Lung (tissue), 11 donors: ENCODE measurements at regions not wholly inside any gene's neighbourhood (a gene's known extent, or its start where the extent isn't known, plus 50 kb on each side); places are given as distances from the start of the nearest gene placed in this dataset.

Experiments used
- ATAC-seq: fragments of 200-7000 bp; cut with Tn5 transposase; one replicate; pipeline ENCODE4 v1.9.1; 2020; ENCODE audit warnings: moderate number of reproducible peaks; ENCODE audit not compliant: insufficient read depth, low FRiP score
- DNase-seq, 3 donors: peaks; one replicate each; pipeline ENCODE4 v3.0.0-alpha.2; 2013 to 2017
- H3K27ac ChIP-seq, 2 donors: one replicate each; pipeline ENCODE4 v1.5.1; 2013; ENCODE audit warnings: mild to moderate bottlenecking in 2 of 2, moderate library complexity in 2 of 2, control low read depth in 1 of 2, inconsistent platforms in 1 of 2, low read depth in 1 of 2, low read length in 1 of 2
- H3K27me3 ChIP-seq, 3 donors: one replicate each; pipeline ENCODE4 v1.5.1; 2013; ENCODE audit warnings: low read length in 2 of 3; ENCODE audit not compliant: control insufficient read depth in 3 of 3, insufficient read depth in 3 of 3
- H3K36me3 ChIP-seq, 4 donors: one replicate each; pipeline ENCODE4 v1.5.1; 2013; ENCODE audit warnings: low read length in 4 of 4, mild to moderate bottlenecking in 1 of 4, moderate library complexity in 1 of 4; ENCODE audit not compliant: control insufficient read depth in 4 of 4, insufficient read depth in 4 of 4
- H3K4me1 ChIP-seq, 5 donors: one replicate each; pipeline ENCODE4 v1.5.1; 2013; ENCODE audit warnings: low read length in 5 of 5, mild to moderate bottlenecking in 2 of 5, moderate library complexity in 1 of 5; ENCODE audit not compliant: control insufficient read depth in 5 of 5, insufficient read depth in 5 of 5
- H3K4me3 ChIP-seq: one replicate; pipeline ENCODE4 v1.5.1; 2013; ENCODE audit warnings: mild to moderate bottlenecking, control low read depth, moderate library complexity
- H3K9ac ChIP-seq, 2 donors: one replicate each; pipeline ENCODE4 v1.5.1; 2013; ENCODE audit warnings: low read length in 2 of 2, control low read depth in 1 of 2; ENCODE audit not compliant: insufficient read depth in 1 of 2
- H3K9me3 ChIP-seq, 4 donors: one replicate each; pipeline ENCODE4 v1.5.1; 2013; ENCODE audit warnings: low read length in 3 of 4, mild to moderate bottlenecking in 1 of 4, moderate library complexity in 1 of 4; ENCODE audit not compliant: control insufficient read depth in 4 of 4, insufficient read depth in 3 of 4
- CTCF ChIP-seq: IDR thresholded peaks from 2 replicates; pipeline ENCODE4 v1.5.1; 2012; ENCODE audit warnings: mild to moderate bottlenecking; ENCODE audit errors: control extremely low read depth, extremely low read depth
- WGBS, 2 donors: extraction: QIAGEN DNeasy Blood & Tissue Kit; methylation state at CpG; one replicate each; pipeline ENCODE4 v1.1.7; 2013; 5-methylcytosine and 5-hydroxymethylcytosine counted together
- donor health status: control.
- donor health status: control.
- donor health status: Bipolar disorder and iron deficiency.
- donor health status: healthy.
- donor health status: DM: yes; HTN: yes; CAD: no.

- no peak overlapping the region for H3K9ac ChIP-seq
- peaks cover 0 to 4% (median 0%) of the 10 kb centered on the region in 4 donors for H3K9me3 ChIP-seq
- H3K27me3 ChIP-seq, result peaks cover 0 to 2% (median 0%) of the 10 kb centered on the region in 3 donors
- no peaks in the 10 kb centered on the region for H3K36me3 ChIP-seq
- H3K4me1 ChIP-seq, result peaks cover 0 to 3% (median 0%) of the 10 kb centered on the region in 5 donors
- H3K27ac ChIP-seq, result no peak overlapping the region
- DNase-seq (no peak), ATAC-seq (no peak)
- WGBS, 2 donors, result 96 to 97% methylated on average over 3 of the region's 3 CpGs
- no peak for TF ChIP-seq CTCF
- H3K4me3 ChIP-seq, result no peak overlapping the region
Measured at GRCh38 chr2:12968399-12968798, 251.7 kb downstream of the TRIB2 start.

- ATAC-seq, result no peak
- H3K4me1 ChIP-seq, result peaks cover 0 to under 1% (median 0%) of the 10 kb centered on the region in 5 donors
- H3K27ac ChIP-seq, result no peak overlapping the region
- TF ChIP-seq CTCF, result no peak
- no peaks in the 10 kb centered on the region for H3K36me3 ChIP-seq
- H3K9me3 ChIP-seq, result peaks cover 0 to 6% (median 0%) of the 10 kb centered on the region in 4 donors
- no peak overlapping the region for H3K4me3 ChIP-seq
- DNase-seq, result no peak
- H3K27me3 ChIP-seq, result peaks cover 0 to 2% (median 0%) of the 10 kb centered on the region in 3 donors
- H3K9ac ChIP-seq, result no peak overlapping the region
- WGBS, 2 donors, result 92 to 94% methylated on average over 4 of the region's 4 CpGs
Measured at GRCh38 chr2:12970861-12971260, 254.1 kb downstream of the TRIB2 start.

DNA sequence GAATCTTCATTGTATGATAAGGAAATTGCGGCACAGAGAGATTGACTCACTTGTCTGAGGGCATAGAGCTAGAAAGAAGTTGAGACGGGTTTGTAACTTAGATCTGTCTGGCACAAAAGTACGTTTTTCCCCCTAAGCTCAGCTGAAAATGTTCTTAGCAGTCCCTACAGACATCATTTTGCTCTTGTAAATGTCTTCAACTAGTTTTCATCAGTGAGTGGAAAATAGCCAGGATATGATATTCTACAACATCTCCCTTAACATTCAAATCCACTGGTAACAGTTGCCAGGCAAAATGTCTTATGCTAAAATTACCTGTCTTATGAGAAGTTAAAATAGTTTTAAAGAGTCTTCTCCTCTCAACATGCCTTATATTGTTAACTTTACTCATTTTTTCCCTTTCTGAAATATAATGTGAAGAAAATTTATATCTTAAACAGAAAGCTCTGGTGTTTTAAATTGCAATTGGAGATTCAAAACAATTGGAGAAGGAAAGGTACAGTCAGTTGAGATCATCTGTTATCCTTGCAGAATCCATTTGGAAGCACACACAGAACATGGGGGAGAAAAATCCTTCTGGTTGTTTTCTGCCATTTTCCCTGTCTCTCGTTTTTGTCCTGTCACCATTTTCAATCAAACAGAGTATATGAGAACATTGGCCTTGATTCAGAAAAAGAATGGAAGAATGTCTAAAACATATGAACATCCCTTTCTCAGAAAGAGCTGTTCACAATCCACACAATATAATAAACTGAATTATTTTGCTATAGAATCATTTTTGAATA lies 255.0 kb downstream of the TRIB2 start:
- WGBS, 2 donors, result 91 to 94% methylated on average over 4 of the region's 4 CpGs
- Histone ChIP-seq H3K4me1 (no peaks in the 10 kb centered on the region), H3K27me3 (peaks cover 0 to 2% (median 0%) of the 10 kb centered on the region in 3 donors), H3K9ac (no peak overlapping the region), H3K9me3 (peaks cover 0 to 6% (median 0%) of the 10 kb centered on the region in 4 donors), H3K36me3 (no peaks in the 10 kb centered on the region), H3K4me3 (no peak overlapping the region), H3K27ac (no peak overlapping the region)
- ATAC-seq (no peak), DNase-seq (no peak)
- TF ChIP-seq CTCF, result no peak
